Stimulated activated CD4-positive, alpha-beta T cell treated with anti-CD3 and anti-CD28 coated beads, TNF-alpha, amount 100 ng/mL, for 1 hour (primary cell): ENCODE measurements at regions not wholly inside any gene's neighbourhood (a gene's known extent, or its start where the extent isn't known, plus 50 kb on each side); places are given as distances from the start of the nearest gene placed in this dataset.

ENCODE experiments used
- DNase-seq, 3 donors: peaks; one replicate each; pipeline ENCODE4 v3.0.0-alpha.2; 2020; ENCODE audit warnings: low read depth in 3 of 3, low spot score in 1 of 3

DNA sequence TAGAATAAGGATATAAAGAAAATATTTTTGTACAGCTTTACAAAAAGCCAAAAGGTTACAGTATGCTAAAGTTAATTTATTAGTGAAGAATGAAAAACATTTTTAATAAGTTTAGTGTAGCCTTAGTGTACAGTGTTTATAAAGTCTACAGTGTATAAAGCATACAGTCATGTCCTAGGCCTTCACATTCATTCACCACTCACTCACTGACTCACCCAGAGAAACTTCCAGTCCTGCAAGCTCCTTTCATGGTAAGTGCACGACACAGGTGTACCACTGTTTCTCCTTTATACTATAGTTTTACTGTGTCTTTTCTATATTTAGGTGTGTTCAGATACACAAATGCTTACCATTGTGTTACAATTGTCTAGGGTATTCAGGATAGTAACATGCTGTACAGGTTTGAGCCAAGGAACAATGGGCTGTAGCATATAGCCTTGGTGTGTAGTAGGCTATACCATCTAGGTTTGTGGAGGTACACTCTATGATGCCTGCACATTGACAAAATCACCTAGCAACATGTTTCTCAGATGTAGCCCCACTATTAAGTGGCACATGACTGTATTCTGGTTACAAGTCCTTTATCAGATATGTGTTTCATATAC lies 197.1 kb upstream of the KBTBD8 start:
- DNase-seq = no peak

DNA sequence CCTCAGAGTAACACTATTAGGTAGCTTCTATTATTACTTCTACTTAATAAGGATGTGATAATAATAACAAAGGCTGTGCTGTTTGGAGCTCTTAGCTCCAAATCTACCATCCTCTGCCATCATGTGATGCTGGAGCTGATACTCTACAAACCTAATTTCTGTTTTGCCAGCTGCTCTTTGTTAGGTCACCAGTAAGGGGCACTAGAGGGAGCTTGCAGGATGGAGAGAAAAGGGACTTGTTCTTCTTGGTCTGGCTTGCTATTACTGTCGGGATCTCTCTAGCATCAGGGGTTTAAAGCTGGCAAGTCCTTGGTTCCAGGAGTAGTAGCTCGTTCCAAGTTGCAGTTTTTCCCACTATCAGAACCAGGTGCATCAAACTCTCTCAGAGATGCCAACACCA lies 194.9 kb upstream of the KBTBD8 start:
- no peak for DNase-seq

DNA sequence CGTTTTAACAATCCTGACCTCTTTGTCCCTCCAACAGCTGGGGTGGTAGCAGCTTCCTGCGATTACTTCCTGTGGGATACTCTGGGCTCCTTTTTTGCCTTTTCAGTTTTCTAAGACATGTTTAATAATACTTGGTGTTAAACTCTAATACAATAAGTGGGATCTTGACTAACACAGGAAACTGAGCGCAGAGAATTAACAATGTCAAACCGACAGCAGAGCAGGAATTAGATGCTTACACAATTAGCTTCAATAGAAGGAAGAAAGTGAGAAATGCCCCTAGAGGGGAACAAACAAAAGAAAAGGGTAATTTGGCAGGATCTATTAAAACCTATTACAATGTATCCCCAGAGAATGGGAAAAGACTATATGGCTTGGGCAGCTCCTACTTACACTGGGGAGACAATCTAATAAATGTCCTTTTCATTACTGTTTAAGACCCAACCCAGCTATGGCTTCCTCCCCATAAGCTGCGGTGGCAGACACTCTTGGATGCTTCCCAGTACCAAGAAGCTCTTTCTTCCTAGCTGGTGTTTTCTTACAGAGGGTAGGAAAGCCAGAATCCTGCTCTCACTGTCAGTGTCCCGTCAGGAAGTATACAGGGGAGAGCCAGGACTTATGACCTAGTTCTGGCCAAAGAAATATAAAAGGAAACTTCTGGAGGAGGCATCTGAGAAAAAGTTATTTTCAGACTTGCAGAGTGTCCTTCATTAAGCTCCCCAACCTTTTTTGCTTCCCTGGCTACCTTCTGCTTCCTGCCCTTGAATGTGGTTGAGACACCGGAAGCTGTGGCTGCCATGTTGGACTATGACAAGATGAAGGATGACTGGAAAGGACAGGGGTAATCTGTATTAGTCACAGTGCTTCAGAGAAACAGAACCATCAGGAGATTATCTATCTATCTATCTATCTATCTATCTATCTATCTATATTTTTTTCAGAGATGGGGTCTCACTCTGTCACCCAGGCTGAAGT lies 194.1 kb upstream of the KBTBD8 start:
- no peak for DNase-seq

DNA sequence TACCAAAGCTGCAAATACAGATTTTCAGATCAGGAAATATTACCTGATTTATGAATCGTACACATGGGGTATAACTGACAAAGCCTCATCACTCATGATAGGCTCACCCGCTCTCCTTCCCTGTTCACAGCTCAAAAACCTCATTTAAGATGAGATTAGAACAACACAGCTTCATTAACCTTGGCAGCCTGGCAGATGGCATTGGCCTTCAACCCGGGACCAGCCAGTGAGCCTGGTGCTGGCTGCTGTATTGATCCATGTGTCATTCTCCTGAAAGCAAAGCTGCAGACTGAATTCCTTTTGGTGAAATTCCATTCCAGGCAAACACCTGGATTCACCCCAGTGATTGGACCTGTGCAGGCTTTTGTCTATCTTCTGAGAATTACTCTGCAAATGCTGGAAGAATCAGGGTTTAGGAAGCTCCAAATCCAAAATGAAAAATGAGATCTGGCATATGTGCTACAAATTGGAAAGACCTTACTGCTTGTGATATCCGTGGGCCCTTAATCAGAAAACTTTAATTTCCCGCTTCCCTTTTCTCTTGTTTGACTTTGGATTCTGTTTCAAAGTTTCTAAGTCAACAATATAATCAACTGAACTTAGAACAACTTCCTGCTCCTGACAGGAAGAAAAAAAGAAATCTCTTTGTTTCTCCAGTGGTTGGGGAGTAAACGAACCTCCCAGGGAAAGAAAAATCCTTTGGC lies 189.1 kb upstream of the KBTBD8 start:
- no peak for DNase-seq

DNA sequence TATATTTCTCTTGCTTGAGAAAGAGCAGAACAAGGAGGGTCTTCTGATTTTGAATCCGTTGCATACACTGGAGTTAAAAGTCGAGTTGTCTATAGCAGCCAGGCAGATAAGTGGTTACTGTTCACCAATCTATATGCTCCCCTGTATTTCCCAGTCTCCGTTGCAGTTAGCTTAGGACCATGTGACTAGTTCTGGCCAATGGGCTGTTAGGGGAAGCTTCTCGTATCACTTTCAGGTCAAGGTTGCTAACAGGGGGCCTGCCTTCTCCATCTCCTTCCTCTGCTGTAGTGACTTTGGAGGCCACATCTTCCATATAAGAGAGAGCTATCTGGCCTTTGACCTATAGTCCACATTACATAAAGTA lies 188.5 kb upstream of the KBTBD8 start:
- DNase-seq = no peak

DNA sequence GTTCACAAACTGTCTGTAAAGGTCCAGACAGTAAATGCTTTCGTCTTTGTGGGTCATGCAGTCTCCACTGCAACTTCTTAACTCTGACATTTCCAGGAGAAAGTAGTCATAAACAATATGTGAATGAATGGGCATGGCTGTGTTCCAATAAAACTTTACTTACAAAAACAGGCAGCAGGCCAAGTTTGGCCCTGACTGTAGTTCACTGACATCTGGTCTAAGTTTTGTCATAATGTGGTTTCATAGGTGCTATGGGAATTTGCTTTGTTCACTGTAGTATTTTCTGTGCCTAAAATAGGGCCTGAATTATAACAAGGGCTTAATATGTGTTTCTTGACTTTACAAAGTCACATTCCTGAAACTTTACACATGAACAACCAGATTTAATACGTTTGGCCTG lies 186.0 kb upstream of the KBTBD8 start:
- no peak for DNase-seq

DNA sequence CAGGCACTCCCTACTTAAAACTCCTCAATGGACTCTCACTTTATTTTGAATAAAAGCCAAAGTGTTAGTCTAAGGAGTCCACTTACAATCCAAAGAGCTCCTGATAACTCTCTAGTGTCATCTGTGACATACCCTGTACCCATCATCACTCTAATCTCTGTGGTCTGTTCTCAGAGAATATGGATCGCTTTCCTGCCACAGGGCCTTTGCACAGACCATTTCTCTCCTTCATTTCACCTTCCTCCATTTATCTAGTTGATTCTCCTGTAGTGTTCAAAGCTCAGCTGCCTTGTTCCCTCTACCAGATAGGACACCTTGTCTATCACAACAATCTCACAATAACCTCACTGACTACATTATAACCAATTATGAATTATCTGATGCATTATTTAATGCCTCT lies 185.4 kb upstream of the KBTBD8 start:
- DNase-seq = no peak

DNA sequence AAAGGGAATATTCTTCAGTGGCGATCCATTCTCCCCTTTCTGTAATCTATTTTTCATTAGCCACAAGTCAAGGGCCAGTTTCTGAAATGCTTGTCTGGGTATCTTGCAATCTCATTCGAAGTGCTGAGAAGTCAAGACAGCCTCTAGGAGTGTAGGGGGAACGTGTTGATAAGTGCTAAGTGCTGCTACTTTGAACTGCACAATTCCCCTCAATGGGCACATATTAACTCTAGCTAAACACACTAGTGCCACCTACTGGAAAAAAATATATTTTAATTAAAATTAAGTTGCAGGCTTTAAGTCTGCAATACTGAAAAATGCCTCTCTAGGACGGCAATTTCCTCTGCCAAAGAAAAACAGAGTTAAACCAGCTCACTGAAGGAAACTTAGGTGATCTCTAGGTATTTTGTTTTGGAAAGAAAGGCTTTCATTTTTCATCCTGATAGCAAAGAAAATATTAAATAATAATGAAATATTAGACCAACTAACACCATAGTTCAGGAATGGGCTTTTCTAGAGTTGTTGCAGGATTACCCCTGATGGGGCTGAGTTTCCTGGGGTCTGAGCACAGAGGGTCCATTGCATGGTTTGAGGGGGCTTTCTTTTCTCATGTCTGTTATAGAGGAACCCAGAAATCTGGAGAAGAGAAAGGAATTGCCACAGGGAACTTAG lies 181.9 kb upstream of the KBTBD8 start:
- no peak for DNase-seq

DNA sequence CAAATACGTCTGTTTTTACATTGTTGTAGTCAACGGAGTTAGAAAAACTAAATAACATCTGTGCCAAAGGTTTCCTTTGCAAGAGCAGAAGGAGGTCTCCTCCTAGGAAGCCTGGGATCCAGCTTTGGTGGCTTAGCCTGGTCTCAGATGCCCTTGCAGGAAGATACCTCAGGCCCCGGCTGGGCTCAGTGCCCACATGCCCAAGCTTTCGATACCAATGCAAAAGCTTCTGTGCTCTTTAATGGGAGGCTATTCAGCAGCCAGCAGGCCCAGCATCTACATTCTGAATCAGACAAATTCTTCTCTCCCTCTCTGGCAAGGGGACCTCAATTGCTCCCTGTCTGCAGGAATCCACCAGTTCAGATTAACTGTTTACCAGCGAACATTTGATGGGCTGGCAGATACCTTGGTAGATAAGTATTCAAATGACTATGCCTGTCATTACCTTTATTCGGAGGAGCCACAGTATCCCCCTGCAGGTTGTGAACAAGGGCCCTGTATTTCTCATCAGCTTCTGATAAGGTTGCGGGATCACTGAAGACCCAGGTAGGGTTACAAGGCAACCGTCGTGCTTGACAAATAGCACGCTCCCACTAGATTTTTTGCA lies 180.1 kb upstream of the KBTBD8 start:
- no peak for DNase-seq

DNA sequence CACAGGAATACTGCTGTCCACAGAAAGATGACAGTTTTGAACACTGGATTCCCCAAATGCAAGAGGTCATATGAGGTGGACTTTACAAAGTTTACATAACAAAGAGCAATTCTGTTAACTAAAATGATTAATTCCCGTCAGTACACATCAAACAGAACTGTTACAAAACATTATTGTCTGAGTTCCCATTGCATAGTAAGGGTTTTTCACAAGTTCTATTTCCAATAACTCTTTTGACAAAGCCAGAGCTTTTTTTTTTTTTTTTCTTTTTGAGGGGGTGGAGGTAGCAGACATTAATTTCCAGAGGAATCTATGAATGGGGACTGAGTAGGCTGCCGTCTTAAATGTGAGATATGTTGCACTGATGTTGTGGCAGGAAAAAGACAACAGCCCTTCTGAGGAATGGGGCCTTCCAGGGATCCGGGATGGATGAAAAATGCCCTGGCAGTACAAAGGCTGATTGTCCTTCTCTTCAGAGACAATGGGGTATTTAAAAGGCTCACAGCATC lies 178.1 kb upstream of the KBTBD8 start:
- DNase-seq = no peak

DNA sequence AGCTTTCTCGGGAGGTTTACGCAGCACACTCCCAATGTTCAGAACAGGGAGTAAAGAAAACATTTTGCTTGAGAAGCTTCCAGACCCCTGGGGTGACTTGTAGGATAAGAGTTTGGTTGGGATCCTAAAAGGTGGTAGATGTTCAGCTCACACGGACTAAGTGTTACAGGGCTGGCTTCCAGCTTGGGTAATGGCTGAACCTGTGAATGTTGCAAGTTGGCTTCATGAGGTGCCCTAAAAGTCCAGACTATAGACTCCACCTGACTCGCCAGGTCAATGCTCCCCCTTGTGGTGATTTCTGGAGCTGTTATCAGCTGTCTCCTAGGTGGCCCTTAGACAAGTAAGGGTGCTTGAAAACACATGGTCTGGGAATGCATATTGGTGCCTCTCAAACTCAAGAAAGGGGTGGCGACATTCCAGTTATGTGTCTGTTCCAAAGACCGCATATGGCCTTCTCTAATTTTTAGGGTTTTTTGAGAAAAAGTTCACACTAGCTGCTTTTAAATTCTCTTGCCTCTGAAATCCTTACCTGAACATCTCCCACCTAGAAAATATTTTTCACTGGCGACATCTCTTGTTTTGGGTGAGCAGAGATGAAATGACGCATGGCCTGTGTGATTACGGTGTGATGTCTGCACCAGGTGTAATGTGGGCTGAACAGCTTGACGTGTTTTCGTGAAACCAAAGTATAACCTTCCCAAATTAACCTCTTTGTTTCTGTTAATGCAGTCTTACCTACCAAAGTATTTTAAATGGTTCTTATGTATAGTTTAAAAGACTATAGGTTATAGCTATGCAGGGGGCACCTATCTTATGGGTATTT lies 175.7 kb upstream of the KBTBD8 start:
- DNase-seq = peak; percentile 30 to 38 (median 34)

DNA sequence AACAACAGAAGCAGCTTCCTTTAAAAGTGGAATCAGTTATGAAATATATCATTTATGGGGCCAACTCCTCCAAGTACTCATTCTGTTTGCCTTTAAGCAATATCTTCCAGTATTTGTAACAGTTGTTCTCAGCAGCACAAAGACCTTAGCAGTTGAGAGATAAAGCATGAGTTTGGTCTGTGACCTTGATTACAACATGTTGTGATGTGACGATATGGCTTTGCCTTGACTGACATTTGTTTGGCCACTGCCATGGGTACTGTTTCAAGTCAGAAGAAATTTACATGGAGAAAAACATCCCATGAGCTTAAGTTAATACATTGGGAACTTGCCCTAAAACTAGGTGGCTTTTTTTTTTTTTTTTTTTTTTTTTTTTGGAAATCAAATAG lies 175.1 kb upstream of the KBTBD8 start:
- DNase-seq = no peak

DNA sequence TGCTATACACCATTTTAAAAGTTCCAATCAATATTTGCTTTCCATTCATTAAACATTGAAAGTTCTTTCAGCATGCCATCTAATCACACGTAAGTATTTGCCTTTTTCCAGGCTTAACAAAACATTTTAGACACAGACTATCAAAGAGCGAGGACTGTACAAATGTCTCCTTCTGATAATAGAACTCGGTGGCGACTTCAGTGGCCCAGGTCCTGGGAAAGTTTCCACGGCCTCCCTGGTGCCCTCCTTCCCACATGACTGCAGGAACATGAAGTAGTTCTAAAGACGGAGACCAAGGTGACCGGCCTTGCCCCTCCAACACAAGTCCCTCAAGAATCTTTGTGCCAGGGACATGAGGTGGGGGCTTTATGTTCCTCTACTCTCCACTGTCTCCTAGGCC lies 174.6 kb upstream of the KBTBD8 start:
- DNase-seq = no peak

DNA sequence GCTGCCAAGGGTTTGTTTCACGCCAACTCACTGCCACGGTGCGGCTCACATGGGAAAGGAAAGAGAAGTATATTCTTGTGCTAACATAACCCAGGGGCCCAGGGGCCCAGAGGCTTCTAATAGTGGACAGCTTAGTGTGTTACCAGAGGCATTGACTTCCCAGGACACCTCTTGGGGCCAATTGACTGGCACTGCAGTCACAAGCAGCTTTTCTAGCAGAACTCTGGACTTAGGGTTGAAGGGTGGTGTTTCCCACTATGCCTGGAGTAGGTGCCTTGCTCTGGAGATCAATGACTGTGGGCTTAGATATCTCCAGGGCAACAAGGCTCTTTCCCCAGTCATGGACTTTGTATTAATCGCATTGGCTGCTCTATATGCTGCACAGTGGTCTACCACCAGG lies 172.7 kb upstream of the KBTBD8 start:
- no peak for DNase-seq

DNA sequence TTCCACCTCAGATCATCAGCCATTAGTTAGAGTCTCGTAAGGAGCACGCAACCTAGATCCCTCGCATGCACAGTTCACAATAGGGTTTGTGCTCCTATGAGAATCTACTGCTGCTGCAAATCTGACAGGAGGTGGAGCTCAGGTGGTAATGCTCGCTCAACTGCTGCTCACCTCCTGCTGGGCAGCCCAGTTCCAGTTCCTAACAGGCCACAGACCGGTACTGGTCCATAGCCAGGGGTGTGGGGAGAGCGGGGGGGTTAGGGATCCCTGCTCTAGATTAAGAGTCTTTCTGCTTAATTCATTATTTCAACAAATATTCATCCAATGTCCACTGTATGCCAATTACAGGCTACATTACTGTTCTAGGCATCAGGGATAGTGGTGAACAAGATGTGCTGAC lies 170.4 kb upstream of the KBTBD8 start:
- DNase-seq = no peak

DNA sequence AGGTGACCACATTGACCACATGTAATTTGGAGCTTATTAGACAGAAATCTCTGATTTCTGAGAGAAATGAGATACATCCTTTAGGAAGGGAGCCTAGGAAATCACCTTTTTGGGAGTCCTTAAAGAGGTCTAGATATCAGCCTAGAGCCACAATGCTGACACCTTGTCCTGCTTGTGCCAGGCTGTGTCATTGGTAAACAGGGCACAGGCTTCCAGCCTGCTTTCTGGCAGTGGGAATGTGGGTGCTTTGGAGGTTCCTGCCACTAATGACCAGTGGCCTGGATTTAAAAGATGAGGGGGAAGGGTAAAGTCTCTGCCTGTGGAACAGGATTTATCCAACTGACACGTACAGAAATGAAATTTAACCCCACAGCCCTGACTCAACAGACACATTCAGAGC lies 169.8 kb upstream of the KBTBD8 start:
- no peak for DNase-seq

DNA sequence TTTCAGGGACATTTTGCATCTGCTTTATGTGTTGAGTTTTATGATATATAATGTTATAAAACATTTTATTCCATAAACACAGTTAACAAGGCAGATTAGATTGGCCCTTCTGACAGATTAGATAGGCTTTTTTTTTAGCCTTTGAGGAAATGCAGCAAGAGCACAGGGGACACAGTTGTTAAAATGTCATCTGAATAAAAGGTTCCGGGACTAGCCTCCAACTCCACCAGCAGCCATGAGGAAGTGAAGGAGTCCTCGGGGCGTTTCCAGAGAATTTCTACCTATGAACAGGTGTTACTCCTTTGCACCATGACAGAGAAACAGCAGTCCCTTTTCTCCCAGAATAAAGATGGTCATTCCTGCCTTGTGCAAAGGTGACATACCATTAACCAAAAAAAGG lies 167.8 kb upstream of the KBTBD8 start:
- DNase-seq = no peak

DNA sequence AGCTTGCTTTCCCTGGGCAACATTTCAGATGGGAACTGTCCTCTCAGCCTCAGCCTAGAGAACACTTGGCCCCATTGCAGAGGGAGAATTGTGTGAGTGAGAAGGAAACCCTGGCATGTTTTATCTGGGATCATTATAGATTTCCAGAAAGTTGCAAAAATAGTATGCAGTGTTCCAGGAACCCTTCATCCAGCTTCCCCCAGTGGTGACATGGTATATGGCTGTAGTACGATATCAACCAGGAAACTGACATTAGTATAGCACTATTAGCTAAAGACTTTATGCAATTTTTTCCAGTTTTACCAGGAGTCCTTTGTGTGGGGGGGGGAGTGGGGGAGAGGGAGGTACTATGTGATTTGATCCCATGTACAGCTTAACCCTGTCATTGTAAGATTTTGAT lies 166.2 kb upstream of the KBTBD8 start:
- DNase-seq = no peak

DNA sequence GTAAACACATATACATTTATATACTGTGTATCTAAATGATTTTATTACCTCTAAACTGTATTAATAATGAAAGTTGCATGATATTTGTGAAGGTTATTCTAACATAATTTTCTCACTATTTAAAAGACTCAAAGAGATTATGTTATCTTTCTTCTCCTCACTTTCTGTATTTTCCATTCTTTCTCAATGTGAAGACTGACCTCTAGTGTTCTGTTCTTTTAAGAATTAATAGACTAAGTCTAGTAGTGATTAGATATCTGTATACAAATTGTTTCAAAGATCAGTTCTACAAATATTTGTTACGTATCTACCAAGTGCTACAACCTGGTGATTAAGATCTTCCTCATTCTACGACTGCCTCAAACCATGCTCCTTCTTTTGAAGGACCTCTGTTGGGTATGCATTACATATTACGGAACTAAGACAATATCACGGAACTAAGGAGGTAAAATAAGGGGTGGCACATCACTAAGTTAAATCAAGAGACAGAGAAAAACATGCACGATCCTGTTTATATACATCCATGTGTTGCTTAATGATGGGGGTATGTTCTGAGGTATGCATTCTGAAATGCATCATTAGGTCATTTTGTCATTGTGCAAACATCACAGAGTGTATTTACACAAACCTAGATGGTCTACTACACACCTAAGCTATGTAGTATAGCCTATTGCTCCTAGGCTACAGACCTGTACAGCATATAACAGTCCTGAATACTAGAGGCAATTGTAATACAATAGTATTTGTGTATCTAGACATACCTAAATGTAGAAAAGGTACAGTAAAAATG lies 161.5 kb upstream of the KBTBD8 start:
- DNase-seq = no peak
